ENCODE measurements at regions not wholly inside any gene's neighbourhood (a gene's known extent, or its start where the extent isn't known, plus 50 kb on each side); places are given as distances from the start of the nearest gene placed in this dataset.

GRCh38 chr11:87901341-87901740 is 273.9 kb downstream of the RAB38 start:
- no peak overlapping the region for H3K27ac ChIP-seq (ENCODE audit: low read depth)
- Mint-ChIP-seq H3K4me3 (no peak overlapping the region), H3K27ac (no peak overlapping the region), H3K27me3 (ENCODE audit: insufficient read depth, low read depth, poor library complexity) (no peaks in the 10 kb centered on the region), H3K9me3 (no peaks in the 10 kb centered on the region), H3K4me1 (peaks cover 15% of the 10 kb centered on the region), H3K36me3 (ENCODE audit: low read depth) (no peaks in the 10 kb centered on the region)
- no peaks in the 10 kb centered on the region for H3K9me2 ChIP-seq (ENCODE audit: insufficient read depth)
- H3K36me3 ChIP-seq (ENCODE audit: insufficient read depth): no peaks in the 10 kb centered on the region
- no peaks in the 10 kb centered on the region for H3F3A ChIP-seq (replicated peaks; ENCODE audit: low read depth)
- DNase-seq (ENCODE audit: low spot score) (no peak), ATAC-seq (no peak)
- peaks cover 6% of the 10 kb centered on the region; the same call in 1 of the 2 replicates for H3K4me1 ChIP-seq (ENCODE audit: insufficient read depth)
- no peak overlapping the region for H3K4me3 ChIP-seq
- no peaks in the 10 kb centered on the region for H4K20me1 ChIP-seq (replicated peaks; ENCODE audit: insufficient read depth)
- no peak for TF ChIP-seq CREB1 (CRISPR knock-in tag; IDR thresholded peaks at IDR 0.05; ENCODE audit: low read depth)
- no peak for TF ChIP-seq ZNF331 (CRISPR knock-in tag; IDR thresholded peaks at IDR 0.05; ENCODE audit: low read depth)
- TF ChIP-seq EZH2phosphoT487 (IDR thresholded peaks at IDR 0.05; ENCODE audit: unreplicated experiment): no peak
- no peak for TF ChIP-seq STAT1 (IDR thresholded peaks at IDR 0.05; ENCODE audit: unreplicated experiment)
- TF ChIP-seq CTCF (conservative IDR thresholded peaks at IDR 0.05; ENCODE audit: low read depth in 2 of 2): no peak
- TF ChIP-seq POLR2AphosphoS5 (IDR thresholded peaks at IDR 0.05; ENCODE audit: low read depth): no peak
- TF ChIP-seq EZH2 (IDR thresholded peaks at IDR 0.05; ENCODE audit: low read depth, unreplicated experiment): no peak
- TF ChIP-seq ETS1 (IDR thresholded peaks at IDR 0.05): no peak
- no peak for TF ChIP-seq JUNB (IDR thresholded peaks at IDR 0.05; ENCODE audit: unreplicated experiment)
- TF ChIP-seq ZNF462 (CRISPR knock-in tag; IDR thresholded peaks at IDR 0.05): no peak
- TF ChIP-seq NANOG (IDR thresholded peaks at IDR 0.05; ENCODE audit: borderline replicate concordance): no peak
- no peak for TF ChIP-seq ZNF114 (CRISPR knock-in tag; IDR thresholded peaks at IDR 0.05)
- no peak overlapping the region for H3K4me2 ChIP-seq
- H3K79me2 ChIP-seq (replicated peaks; ENCODE audit: insufficient read depth): no peaks in the 10 kb centered on the region
- H3K27me3 ChIP-seq (ENCODE audit: insufficient read depth): no peaks in the 10 kb centered on the region
- no peak overlapping the region for H2AFZ ChIP-seq

Data from GM23338 (cell line).